Adrenal gland (tissue), 5 donors: ENCODE measurements at regions not wholly inside any gene's neighbourhood (a gene's known extent, or its start where the extent isn't known, plus 50 kb on each side); places are given as distances from the start of the nearest gene placed in this dataset.

Experiments
- POLR2A ChIP-seq, 2 donors: fragments of 450-650 bp; IDR thresholded peaks; one replicate each; pipeline ENCODE4 v1.6.1; 2017; ENCODE audit warnings: antibody characterized with exemption in 2 of 2, mild to moderate bottlenecking in 2 of 2, moderate library complexity in 1 of 2
- TF ChIP-seq, protein P1 (sequence below), 6 experiments: fragments of 450-650 bp in 4 of 6; fragments of 200-600 bp in 2 of 6; sonication (generic) in 1 of 6; IDR thresholded peaks; 1 replicate in 5 of 6; 2 replicates in 1 of 6; pipeline versions ENCODE4 v1.5.1 to v1.8.0; 2016 to 2021; ENCODE audit warnings: antibody characterized with exemption in 6 of 6, mild to moderate bottlenecking in 2 of 6, moderate library complexity in 1 of 6
- donor health status: DM: no; HTN: no; CAD: no.

DNA sequence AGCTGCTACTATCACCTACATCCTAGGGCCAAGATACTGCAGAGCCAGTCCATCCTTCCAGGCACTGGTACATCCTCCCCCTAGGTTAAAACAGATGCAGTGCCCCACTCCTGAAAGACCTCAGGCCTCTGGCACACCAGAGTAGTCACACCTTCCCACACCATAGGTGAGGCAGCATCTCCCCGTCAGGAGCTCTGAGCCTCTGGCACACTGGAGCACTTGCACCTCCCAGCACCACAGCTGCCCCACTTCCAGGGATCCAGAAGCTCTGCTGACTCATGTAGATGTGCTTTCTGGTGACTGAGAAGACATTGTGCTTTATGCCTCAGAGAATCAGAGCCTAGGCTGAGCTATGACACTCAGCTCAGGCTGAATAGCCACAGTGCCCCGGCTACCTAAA is 138.4 kb upstream of the COL3A1 start:
- no peak for TF ChIP-seq POLR2A (IDR thresholded peaks at IDR 0.05)
- TF ChIP-seq, protein P1, sequence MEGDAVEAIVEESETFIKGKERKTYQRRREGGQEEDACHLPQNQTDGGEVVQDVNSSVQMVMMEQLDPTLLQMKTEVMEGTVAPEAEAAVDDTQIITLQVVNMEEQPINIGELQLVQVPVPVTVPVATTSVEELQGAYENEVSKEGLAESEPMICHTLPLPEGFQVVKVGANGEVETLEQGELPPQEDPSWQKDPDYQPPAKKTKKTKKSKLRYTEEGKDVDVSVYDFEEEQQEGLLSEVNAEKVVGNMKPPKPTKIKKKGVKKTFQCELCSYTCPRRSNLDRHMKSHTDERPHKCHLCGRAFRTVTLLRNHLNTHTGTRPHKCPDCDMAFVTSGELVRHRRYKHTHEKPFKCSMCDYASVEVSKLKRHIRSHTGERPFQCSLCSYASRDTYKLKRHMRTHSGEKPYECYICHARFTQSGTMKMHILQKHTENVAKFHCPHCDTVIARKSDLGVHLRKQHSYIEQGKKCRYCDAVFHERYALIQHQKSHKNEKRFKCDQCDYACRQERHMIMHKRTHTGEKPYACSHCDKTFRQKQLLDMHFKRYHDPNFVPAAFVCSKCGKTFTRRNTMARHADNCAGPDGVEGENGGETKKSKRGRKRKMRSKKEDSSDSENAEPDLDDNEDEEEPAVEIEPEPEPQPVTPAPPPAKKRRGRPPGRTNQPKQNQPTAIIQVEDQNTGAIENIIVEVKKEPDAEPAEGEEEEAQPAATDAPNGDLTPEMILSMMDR (IDR thresholded peaks at IDR 0.05): no peak
